HG03432 (cell line): ENCODE measurements at regions not wholly inside any gene's neighbourhood (a gene's known extent, or its start where the extent isn't known, plus 50 kb on each side); places are given as distances from the start of the nearest gene placed in this dataset.
"Not testable (repeated sequence)": the region's sequence is repeated elsewhere in the genome, so short reads cannot be mapped to it uniquely, and the experiment has no call there.

Experiments used
- ATAC-seq: cut with Tn5 transposase; IDR thresholded peaks from one replicate; pipeline ENCODE4 v1.9.1; 2021; ENCODE audit warnings: mild to moderate bottlenecking, moderate library complexity; ENCODE audit not compliant: unreplicated experiment

DNA sequence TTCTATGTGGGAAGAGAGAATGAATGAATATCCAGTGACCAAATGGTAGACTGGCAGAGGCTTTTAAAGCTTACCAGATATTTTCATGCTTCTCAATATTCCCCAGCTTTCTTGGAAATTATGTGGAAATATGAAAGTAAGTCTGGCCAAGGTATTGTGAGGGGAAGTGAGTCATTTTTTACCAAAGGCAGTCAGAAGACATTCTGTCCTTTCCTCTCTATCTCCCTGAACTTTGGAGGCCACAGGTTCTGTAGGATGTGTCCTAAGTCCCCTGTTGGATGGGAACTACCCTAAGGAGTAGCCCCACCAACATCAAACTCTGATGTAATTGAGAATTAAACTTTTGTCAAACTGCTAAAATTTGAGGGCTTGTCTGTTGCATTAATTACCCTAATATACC lies 593.8 kb upstream of the NRSN1 start:
- no peak for ATAC-seq

GRCh38 chr6:23533311-23533710 lies 592.7 kb upstream of the NRSN1 start:
- no peak for ATAC-seq

DNA sequence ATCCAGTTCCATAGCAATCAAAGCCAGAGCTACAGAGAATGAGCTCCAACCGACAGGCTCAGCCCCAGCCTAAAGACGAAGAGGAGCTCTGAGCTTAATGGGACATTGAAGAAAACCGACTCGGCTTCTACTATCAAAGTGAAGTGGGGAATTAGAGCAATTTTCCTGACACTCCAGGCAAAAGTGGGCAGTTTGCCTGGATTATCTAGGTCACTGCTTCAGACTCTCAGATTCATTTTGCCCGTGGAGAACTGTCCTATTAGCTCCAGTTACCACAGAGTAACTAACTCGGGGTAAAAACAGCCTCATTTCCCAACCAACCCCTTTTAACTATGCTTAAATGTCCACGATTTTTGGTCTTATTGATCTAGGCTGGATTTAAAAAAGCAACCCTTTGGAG lies 592.1 kb upstream of the NRSN1 start:
- no peak for ATAC-seq

DNA sequence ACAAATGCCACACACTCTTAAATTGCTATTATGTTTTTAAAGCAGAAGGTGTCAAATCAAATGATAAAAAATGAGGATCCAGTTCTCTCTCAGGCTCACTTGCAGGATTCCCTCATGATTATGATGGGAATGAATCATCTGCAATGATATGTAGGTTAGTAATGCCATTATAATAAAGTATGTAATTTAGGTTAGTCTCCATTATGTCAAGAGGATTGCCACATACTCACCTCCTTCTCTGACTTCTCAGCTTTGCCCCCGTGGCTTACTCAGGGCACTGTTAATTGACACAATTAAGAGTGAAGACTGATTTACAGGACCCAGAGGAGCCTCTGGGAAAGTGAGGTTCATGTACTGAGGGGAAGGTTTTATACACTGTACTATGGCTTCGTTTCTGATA lies 591.7 kb upstream of the NRSN1 start:
- ATAC-seq, result no peak

DNA sequence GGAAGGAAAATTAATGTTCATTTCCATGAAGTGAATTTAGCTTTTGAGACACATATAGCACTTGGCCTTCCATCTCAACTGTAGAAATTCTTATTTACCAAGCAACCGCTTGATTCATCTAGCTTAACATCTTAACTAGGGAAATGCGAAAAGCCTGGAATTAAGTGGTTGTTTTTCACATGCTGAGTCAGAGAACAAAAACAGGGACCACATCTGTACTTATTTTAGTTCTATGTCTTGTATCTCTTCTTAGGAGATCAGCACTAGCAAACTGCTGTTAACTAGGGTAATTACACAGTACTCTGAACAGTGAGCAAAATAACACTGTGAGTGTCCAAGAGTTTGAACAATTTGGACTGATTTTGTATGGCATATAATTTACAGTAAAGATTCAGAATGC lies 590.9 kb upstream of the NRSN1 start:
- ATAC-seq, result no peak

DNA sequence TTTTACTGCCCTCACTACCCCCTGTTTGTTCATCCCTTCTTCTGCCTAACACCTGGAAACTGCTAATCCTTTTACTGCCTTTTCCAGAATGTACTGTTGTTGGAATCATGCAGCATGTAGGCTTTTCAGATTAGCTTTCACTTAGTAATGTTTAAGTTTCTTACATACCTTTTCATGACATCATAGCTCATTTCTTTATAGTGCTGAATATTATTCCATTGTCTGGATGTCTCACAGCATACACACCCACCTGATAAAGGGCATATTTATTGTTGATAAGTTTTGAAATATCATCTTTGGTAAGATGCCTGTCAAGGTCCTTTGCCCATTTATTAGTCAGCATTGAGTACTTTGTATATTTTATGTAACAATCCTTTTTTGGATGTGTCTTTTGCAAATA lies 588.2 kb upstream of the NRSN1 start:
- ATAC-seq, result no peak

- no peak for ATAC-seq
These were observed 578.2 kb upstream of the NRSN1 start for GRCh38 chr6:23547851-23548250.

DNA sequence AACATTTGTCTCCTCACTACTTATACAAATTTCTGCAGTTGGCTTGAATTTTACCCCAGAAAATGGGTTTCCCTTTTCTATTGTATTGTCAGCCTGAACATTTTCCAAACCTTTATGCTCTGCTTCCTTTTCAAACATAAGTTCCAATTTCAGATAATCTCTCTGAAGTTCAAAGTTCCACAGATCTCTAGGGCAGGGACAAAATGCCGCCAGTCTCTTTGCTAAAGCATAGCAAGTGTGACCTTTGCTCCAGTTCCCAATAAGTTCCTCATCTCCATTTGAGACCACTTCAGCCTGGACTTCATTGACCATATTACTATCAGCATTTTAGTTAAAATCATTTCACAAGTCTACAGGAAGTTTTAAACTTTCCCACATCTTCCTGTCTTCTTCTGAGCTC lies 571.1 kb upstream of the NRSN1 start:
- not testable (repeated sequence) for ATAC-seq

DNA sequence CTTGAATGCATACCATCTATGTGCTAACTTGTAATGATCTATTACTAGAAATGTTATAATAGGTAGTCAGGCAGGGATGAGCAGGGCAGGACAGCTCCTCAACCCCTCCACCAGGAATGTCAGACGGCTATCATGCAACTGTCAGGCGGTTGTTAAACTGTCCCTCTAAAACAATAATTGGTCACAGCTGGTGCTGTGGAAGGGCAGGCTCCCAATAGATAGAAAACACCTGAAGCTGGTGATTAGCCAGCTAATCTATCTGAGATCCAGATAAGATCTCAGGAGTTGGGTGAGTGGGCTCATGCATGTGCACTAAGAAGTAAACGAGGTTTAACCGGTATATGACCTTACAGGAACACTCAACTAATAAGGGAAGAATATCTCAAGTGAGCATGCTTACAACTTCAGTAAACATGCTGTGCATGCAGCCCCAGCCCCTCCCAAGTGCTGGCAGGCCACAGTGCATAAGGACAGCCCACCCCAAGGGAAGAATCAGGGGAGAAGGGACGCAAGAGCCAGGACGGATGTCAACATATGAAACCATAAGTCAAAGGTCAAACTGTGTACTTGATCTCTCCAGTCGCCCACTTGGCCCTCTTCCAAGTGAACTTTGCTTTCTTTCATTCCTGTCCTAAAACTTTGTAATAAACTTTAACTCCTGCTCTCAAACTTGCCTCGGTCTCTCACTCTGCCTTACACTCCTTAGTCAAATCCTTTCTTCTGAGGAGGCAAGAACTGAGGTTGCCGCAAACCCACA lies 566.2 kb upstream of the NRSN1 start:
- ATAC-seq, result no peak

- ATAC-seq, result no peak
These were observed 564.3 kb upstream of the NRSN1 start for GRCh38 chr6:23561732-23562131.

- ATAC-seq, result no peak
These were observed 563.5 kb upstream of the NRSN1 start for GRCh38 chr6:23562554-23562953.

GRCh38 chr6:23563323-23563722 lies 562.7 kb upstream of the NRSN1 start:
- ATAC-seq, result no peak

DNA sequence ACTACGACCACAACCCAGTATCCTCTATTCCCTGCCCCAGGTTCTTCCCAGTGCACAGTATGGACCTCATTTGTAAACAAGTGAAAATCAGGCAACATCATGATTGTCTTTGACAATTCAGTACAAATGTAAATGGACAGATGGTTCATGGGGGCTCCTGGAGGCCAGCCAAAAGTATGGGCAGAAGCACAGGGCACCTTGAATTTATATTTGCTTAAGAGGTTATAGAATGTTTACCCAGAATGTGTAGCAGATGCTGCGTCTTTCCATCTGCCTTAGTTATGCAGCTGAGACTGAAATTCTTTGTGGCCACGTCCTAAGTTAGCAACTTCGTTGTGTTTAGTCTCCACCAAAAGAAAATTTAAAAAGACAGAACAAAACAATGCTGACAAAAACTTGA lies 559.6 kb upstream of the NRSN1 start:
- ATAC-seq, result no peak

- no peak for ATAC-seq
These were observed 557.7 kb upstream of the NRSN1 start for GRCh38 chr6:23568292-23568691.

DNA sequence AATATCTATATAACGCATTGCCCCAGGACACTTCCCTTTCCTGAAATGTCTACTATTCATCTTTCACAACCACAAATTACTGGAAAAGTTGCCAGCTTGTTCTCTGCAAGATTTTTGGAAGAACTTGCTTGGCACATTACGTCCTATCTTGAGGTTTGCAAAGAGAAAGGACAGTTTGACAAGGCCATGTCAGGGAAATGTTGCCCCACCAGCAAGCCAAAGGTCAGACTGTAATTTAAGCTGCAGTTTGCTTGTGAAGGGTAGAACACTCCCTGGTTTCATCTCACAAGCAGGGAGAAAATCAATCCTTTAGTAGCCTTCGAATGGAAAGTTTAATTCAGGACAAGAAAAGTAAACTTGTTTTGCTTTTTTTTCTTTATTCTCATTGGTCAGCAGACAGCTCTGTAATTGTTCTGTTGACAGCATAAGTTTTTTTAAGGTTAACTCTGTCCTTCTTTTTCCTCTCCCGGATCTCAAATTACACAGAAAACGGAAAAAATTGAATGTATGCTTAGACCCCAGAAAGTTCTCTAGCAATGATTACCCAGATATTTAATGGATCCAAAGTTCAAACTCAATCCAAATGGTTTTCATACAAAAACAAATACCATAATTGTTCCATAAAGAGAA lies 541.8 kb upstream of the NRSN1 start:
- ATAC-seq, result no peak

GRCh38 chr6:23587582-23587981 lies 538.4 kb upstream of the NRSN1 start:
- no peak for ATAC-seq

GRCh38 chr6:23589811-23590210 lies 536.2 kb upstream of the NRSN1 start:
- ATAC-seq, result no peak

DNA sequence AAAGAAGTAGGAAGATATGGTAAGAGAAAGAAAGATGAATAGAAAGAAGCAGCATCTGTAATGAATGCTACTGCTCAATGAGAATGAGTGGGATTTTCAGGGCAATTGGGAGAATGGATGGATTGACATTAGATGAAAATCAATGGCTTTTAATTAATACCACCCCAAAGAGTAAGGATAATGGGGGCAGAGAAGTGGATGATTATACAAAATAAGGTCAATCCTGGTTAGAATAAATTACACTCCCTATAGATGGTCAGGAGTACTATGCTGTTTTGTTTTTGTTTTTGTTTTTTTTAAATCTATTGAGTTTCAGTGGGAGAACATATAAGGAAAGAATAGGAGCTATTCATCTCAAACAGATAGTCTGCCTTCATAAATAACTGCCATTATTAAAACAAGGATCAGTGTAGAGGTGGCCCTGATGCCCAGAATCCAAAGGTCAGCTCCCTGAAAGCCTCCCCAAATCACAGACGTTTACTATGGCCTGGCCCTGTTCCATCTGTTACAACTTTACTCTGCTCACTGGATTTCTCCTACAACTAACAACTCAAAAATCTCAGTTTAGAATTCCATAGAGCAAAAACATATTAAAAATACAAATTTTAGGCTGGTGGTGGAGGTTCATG lies 535.4 kb upstream of the NRSN1 start:
- ATAC-seq, result no peak

GRCh38 chr6:23591761-23592160 lies 534.3 kb upstream of the NRSN1 start:
- ATAC-seq, result no peak

DNA sequence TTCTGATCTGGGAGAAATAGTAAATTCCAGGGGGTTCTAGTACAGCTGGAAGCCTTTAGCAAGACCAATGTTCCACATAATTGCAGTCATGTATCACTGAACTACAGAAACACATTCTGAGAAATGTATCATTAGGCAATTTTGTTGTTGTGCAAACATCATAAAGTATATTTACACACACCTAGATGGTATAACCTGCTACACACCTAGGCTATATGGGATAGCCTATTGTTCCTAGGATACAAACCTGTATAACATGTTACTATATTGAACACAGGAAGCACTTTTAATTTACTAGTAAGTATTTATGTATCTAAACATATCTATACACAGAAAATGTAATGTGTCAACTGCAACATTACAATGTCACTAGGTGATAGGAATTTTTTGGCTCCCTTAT lies 525.9 kb upstream of the NRSN1 start:
- ATAC-seq, result no peak

DNA sequence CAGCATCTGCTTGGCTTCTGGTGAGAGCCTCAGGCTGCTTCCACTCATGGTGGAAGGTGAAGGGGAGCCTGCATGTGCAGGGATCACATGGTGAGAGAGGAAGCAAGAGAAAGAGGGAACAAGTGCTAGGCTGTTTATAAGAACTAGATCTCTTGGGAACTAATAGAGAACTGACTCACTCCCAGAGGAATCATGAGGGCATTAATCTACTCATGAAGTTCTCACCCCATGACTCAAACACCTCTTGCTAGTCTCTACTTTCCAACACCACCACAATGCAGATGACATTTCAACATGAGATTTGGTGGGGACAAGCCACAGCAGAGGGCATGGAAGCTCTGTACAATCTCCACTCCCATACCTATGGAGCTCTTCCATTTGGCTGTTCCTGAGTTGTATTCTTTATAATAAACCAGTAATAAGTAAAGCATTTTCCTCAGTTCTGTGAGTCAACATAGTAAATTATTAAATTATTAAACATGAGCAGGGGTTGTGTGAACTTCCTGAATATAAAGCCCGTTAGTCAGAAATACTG lies 524.1 kb upstream of the NRSN1 start:
- no peak for ATAC-seq

GRCh38 chr6:23608931-23609435 lies 517.0 kb upstream of the NRSN1 start:
- no peak for ATAC-seq
